ENCODE measurements at regions not wholly inside any gene's neighbourhood (a gene's known extent, or its start where the extent isn't known, plus 50 kb on each side); places are given as distances from the start of the nearest gene placed in this dataset.

- Histone ChIP-seq H3K27ac (ENCODE audit: control insufficient read depth, insufficient read depth, low read length) (no peak overlapping the region), H3K27me3 (ENCODE audit: control insufficient read depth, extremely low read depth, insufficient read depth, low read length) (no peaks in the 10 kb centered on the region), H3K9me3 (ENCODE audit: control insufficient read depth, low read depth, low read length) (no peaks in the 10 kb centered on the region), H2AFZ (ENCODE audit: control insufficient read depth, low read length) (no peak overlapping the region), H3K4me2 (ENCODE audit: control insufficient read depth, extremely low read depth, insufficient read depth, low read depth, low read length) (no peak overlapping the region), H3K4me3 (ENCODE audit: control insufficient read depth in 2 of 3, extremely low read depth in 1 of 3, insufficient read depth in 2 of 3, low read depth in 1 of 3, low read length in 3 of 3) (no peak overlapping the region), H3K36me3 (ENCODE audit: control insufficient read depth in 2 of 2, extremely low read depth in 1 of 2, insufficient read depth in 2 of 2, low read length in 2 of 2) (no peaks in the 10 kb centered on the region), H3K79me2 (ENCODE audit: control insufficient read depth, insufficient read depth, low read length) (no peaks in the 10 kb centered on the region), H3K9ac (ENCODE audit: control insufficient read depth, extremely low read depth, insufficient read depth, low read length) (no peak overlapping the region), H3K4me1 (ENCODE audit: control insufficient read depth, extremely low read depth, insufficient read depth, low read length) (no peaks in the 10 kb centered on the region), H4K20me1 (ENCODE audit: control insufficient read depth, extremely low read depth, insufficient read depth, low read length) (no peaks in the 10 kb centered on the region), H3K9me1 (ENCODE audit: control insufficient read depth, extremely low read depth, insufficient read depth, low read length) (no peaks in the 10 kb centered on the region)
- DNase-seq (ENCODE audit: low read depth, low spot score) (no peak), FAIRE-seq (no peak)
- dilution Hi-C loops (cut with MboI; ENCODE audit: extremely low pct_ligation_motif_present, low sequenced_read_pairs): no loop called here
- TF ChIP-seq, protein P1, sequence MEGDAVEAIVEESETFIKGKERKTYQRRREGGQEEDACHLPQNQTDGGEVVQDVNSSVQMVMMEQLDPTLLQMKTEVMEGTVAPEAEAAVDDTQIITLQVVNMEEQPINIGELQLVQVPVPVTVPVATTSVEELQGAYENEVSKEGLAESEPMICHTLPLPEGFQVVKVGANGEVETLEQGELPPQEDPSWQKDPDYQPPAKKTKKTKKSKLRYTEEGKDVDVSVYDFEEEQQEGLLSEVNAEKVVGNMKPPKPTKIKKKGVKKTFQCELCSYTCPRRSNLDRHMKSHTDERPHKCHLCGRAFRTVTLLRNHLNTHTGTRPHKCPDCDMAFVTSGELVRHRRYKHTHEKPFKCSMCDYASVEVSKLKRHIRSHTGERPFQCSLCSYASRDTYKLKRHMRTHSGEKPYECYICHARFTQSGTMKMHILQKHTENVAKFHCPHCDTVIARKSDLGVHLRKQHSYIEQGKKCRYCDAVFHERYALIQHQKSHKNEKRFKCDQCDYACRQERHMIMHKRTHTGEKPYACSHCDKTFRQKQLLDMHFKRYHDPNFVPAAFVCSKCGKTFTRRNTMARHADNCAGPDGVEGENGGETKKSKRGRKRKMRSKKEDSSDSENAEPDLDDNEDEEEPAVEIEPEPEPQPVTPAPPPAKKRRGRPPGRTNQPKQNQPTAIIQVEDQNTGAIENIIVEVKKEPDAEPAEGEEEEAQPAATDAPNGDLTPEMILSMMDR (optimal IDR thresholded peaks at IDR 0.05 in 1 of 3, IDR thresholded peaks at IDR 0.05 in 1 of 3, conservative IDR thresholded peaks at IDR 0.05 in 1 of 3; ENCODE audit: extremely low read depth in 1 of 3, insufficient read depth in 2 of 3, low read length in 3 of 3): no peak
- no peak for TF ChIP-seq EZH2 (IDR thresholded peaks at IDR 0.05; ENCODE audit: low read length)
Measured at GRCh38 chr6:50259903-50260302, 210.2 kb upstream of the DEFB112 start.

GRCh38 chr6:50264995-50265571 is 215.4 kb upstream of the DEFB112 start:
- TF ChIP-seq, protein P1 (optimal IDR thresholded peaks at IDR 0.05 in 1 of 3, IDR thresholded peaks at IDR 0.05 in 1 of 3, conservative IDR thresholded peaks at IDR 0.05 in 1 of 3; ENCODE audit: extremely low read depth in 1 of 3, insufficient read depth in 2 of 3, low read length in 3 of 3): peak; percentile 63 to 69 (median 63)
- TF ChIP-seq EZH2 (IDR thresholded peaks at IDR 0.05; ENCODE audit: low read length): no peak
- FAIRE-seq (no peak), DNase-seq (ENCODE audit: low read depth, low spot score) (no peak)
- no peak overlapping the region for H3K9ac ChIP-seq (ENCODE audit: control insufficient read depth, extremely low read depth, insufficient read depth, low read length)
- H2AFZ ChIP-seq (ENCODE audit: control insufficient read depth, low read length): no peak overlapping the region
- no peaks in the 10 kb centered on the region for H3K27me3 ChIP-seq (ENCODE audit: control insufficient read depth, extremely low read depth, insufficient read depth, low read length)
- no peaks in the 10 kb centered on the region for H4K20me1 ChIP-seq (ENCODE audit: control insufficient read depth, extremely low read depth, insufficient read depth, low read length)
- no peaks in the 10 kb centered on the region for H3K9me1 ChIP-seq (ENCODE audit: control insufficient read depth, extremely low read depth, insufficient read depth, low read length)
- no peak overlapping the region for H3K4me3 ChIP-seq (ENCODE audit: control insufficient read depth in 2 of 3, extremely low read depth in 1 of 3, insufficient read depth in 2 of 3, low read depth in 1 of 3, low read length in 3 of 3)
- H3K4me2 ChIP-seq (ENCODE audit: control insufficient read depth, extremely low read depth, insufficient read depth, low read depth, low read length): no peak overlapping the region
- H3K36me3 ChIP-seq (ENCODE audit: control insufficient read depth in 2 of 2, extremely low read depth in 1 of 2, insufficient read depth in 2 of 2, low read length in 2 of 2): no peaks in the 10 kb centered on the region
- dilution Hi-C loops (cut with MboI; ENCODE audit: extremely low pct_ligation_motif_present, low sequenced_read_pairs): no loop called here
- H3K27ac ChIP-seq (ENCODE audit: control insufficient read depth, insufficient read depth, low read length): no peak overlapping the region
- H3K79me2 ChIP-seq (ENCODE audit: control insufficient read depth, insufficient read depth, low read length): no peaks in the 10 kb centered on the region
- H3K9me3 ChIP-seq (ENCODE audit: control insufficient read depth, low read depth, low read length): no peaks in the 10 kb centered on the region
- no peaks in the 10 kb centered on the region for H3K4me1 ChIP-seq (ENCODE audit: control insufficient read depth, extremely low read depth, insufficient read depth, low read length)

All from keratinocyte (primary cell).